Astrocyte (in vitro differentiated cells and primary cell): ENCODE measurements at regions not wholly inside any gene's neighbourhood (a gene's known extent, or its start where the extent isn't known, plus 50 kb on each side); places are given as distances from the start of the nearest gene placed in this dataset.

Experiments used
- DNase-seq: peaks from one replicate; pipeline ENCODE4 v3.0.0-alpha.2; 2010; ENCODE audit warnings: low read depth
- FAIRE-seq: peaks from 2 replicates; lab custom pipeline; 2011; peaks lifted over from hg19 to GRCh38; lab: Jason Lieb, UNC
- H2AFZ ChIP-seq: 2 replicates; pipeline ENCODE4 v1.6.0; 2012; ENCODE audit warnings: low read depth, low read length, inconsistent platforms
- H3K27ac ChIP-seq: 2 replicates; pipeline ENCODE4 v1.5.1; 2011; ENCODE audit warnings: low read depth, low read length, inconsistent platforms
- H3K27me3 ChIP-seq: 2 replicates; pipeline ENCODE4 v1.6.0; 2011; ENCODE audit warnings: low read length, inconsistent platforms; ENCODE audit not compliant: insufficient read depth
- H3K36me3 ChIP-seq: 2 replicates; pipeline ENCODE4 v1.5.1; 2011; ENCODE audit warnings: low read length, inconsistent platforms; ENCODE audit not compliant: insufficient read depth
- H3K4me1 ChIP-seq: 2 replicates; pipeline ENCODE4 v1.5.1; 2011; ENCODE audit warnings: low read length, inconsistent platforms; ENCODE audit not compliant: insufficient read depth
- H3K4me2 ChIP-seq: 2 replicates; pipeline ENCODE4 v1.6.0; 2012; ENCODE audit warnings: low read length, inconsistent platforms
- H3K4me3 ChIP-seq: 2 replicates; pipeline ENCODE4 v1.5.1; 2011; ENCODE audit warnings: low read depth, mild to moderate bottlenecking, low read length, inconsistent platforms; ENCODE audit not compliant: insufficient read depth
- H3K79me2 ChIP-seq: 2 replicates; pipeline ENCODE4 v1.6.0; 2012; ENCODE audit warnings: mild to moderate bottlenecking, low read length, inconsistent platforms; ENCODE audit not compliant: insufficient read depth
- H3K9ac ChIP-seq: 2 replicates; pipeline ENCODE4 v1.6.0; 2012; ENCODE audit warnings: mild to moderate bottlenecking, low read length, inconsistent platforms
- H3K9me3 ChIP-seq: 2 replicates; pipeline ENCODE4 v1.5.1; 2012; ENCODE audit warnings: low read depth, mild to moderate bottlenecking, low read length, inconsistent platforms; ENCODE audit not compliant: insufficient read depth
- H4K20me1 ChIP-seq: 2 replicates; pipeline ENCODE4 v1.6.0; 2012; ENCODE audit warnings: low read length, inconsistent platforms; ENCODE audit not compliant: insufficient read depth
- H3K27ac Mint-ChIP-seq: one replicate; pipeline ENCODE4 v1.8.0; 2021; ENCODE audit warnings: mild to moderate bottlenecking, mixed read lengths; ENCODE audit not compliant: unreplicated experiment
- H3K27me3 Mint-ChIP-seq: one replicate; pipeline ENCODE4 v1.8.0; 2021; ENCODE audit warnings: low read depth, mixed read lengths; ENCODE audit not compliant: unreplicated experiment
- H3K36me3 Mint-ChIP-seq: one replicate; pipeline ENCODE4 v1.8.0; 2021; ENCODE audit warnings: low read depth, mixed read lengths; ENCODE audit not compliant: unreplicated experiment
- H3K4me1 Mint-ChIP-seq: one replicate; pipeline ENCODE4 v1.8.0; 2021; ENCODE audit warnings: low read depth, mixed read lengths; ENCODE audit not compliant: unreplicated experiment
- H3K4me3 Mint-ChIP-seq: one replicate; pipeline ENCODE4 v1.8.0; 2021; ENCODE audit warnings: mild to moderate bottlenecking, moderate library complexity, mixed read lengths; ENCODE audit not compliant: unreplicated experiment
- H3K9me3 Mint-ChIP-seq: one replicate; pipeline ENCODE4 v1.8.0; 2021; ENCODE audit warnings: mild to moderate bottlenecking, mixed read lengths; ENCODE audit not compliant: unreplicated experiment
- EZH2 ChIP-seq: IDR thresholded peaks from 2 replicates; pipeline ENCODE4 v1.6.1; 2012; ENCODE audit warnings: mild to moderate bottlenecking, low read length, inconsistent platforms; ENCODE audit not compliant: insufficient read depth
- TF ChIP-seq, protein P1 (sequence below): IDR thresholded peaks from 2 replicates; pipeline ENCODE4 v1.5.1; 2011; ENCODE audit warnings: low read depth, mild to moderate bottlenecking, inconsistent platforms, low read length, moderate library complexity; ENCODE audit not compliant: insufficient read depth

- TF ChIP-seq, protein P1, sequence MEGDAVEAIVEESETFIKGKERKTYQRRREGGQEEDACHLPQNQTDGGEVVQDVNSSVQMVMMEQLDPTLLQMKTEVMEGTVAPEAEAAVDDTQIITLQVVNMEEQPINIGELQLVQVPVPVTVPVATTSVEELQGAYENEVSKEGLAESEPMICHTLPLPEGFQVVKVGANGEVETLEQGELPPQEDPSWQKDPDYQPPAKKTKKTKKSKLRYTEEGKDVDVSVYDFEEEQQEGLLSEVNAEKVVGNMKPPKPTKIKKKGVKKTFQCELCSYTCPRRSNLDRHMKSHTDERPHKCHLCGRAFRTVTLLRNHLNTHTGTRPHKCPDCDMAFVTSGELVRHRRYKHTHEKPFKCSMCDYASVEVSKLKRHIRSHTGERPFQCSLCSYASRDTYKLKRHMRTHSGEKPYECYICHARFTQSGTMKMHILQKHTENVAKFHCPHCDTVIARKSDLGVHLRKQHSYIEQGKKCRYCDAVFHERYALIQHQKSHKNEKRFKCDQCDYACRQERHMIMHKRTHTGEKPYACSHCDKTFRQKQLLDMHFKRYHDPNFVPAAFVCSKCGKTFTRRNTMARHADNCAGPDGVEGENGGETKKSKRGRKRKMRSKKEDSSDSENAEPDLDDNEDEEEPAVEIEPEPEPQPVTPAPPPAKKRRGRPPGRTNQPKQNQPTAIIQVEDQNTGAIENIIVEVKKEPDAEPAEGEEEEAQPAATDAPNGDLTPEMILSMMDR, result no peak
- no peak for TF ChIP-seq EZH2
- Mint-ChIP-seq H3K4me3 (no peak overlapping the region), H3K36me3 (no peaks in the 10 kb centered on the region), H3K4me1 (no peaks in the 10 kb centered on the region), H3K27ac (no peak overlapping the region), H3K27me3 (no peaks in the 10 kb centered on the region), H3K9me3 (peaks cover 7% of the 10 kb centered on the region)
- H3K27me3 ChIP-seq, result no peaks in the 10 kb centered on the region
- H4K20me1 ChIP-seq, result no peaks in the 10 kb centered on the region
- FAIRE-seq (no peak), DNase-seq (no peak)
- H3K9ac ChIP-seq, result no peak overlapping the region
- H3K27ac ChIP-seq, result no peak overlapping the region
- no peak overlapping the region for H3K4me3 ChIP-seq
- H2AFZ ChIP-seq, result no peak overlapping the region
- H3K4me1 ChIP-seq, result no peaks in the 10 kb centered on the region
- no peak overlapping the region for H3K4me2 ChIP-seq
- no peaks in the 10 kb centered on the region for H3K9me3 ChIP-seq
- H3K36me3 ChIP-seq, result no peaks in the 10 kb centered on the region
- no peaks in the 10 kb centered on the region for H3K79me2 ChIP-seq
Measured at GRCh38 chr2:4465671-4466070, 762.3 kb downstream of the DCDC2C start.

- H3K4me1 ChIP-seq, result no peaks in the 10 kb centered on the region
- no peaks in the 10 kb centered on the region for H4K20me1 ChIP-seq
- no peaks in the 10 kb centered on the region for H3K36me3 ChIP-seq
- H3K9ac ChIP-seq, result no peak overlapping the region
- no peaks in the 10 kb centered on the region for H3K9me3 Mint-ChIP-seq
- FAIRE-seq (no peak), DNase-seq (no peak)
- TF ChIP-seq EZH2, result no peak
- TF ChIP-seq, protein P1, result no peak
- no peak overlapping the region for H3K4me3 Mint-ChIP-seq
- no peak overlapping the region for H2AFZ ChIP-seq
- H3K9me3 ChIP-seq, result no peaks in the 10 kb centered on the region
- no peaks in the 10 kb centered on the region for H3K27me3 ChIP-seq
- H3K4me2 ChIP-seq, result no peak overlapping the region
- H3K4me1 Mint-ChIP-seq, result no peaks in the 10 kb centered on the region
- H3K36me3 Mint-ChIP-seq, result no peaks in the 10 kb centered on the region
- no peaks in the 10 kb centered on the region for H3K79me2 ChIP-seq
- H3K27ac Mint-ChIP-seq, result no peak overlapping the region
- no peak overlapping the region for H3K4me3 ChIP-seq
- H3K27ac ChIP-seq, result no peak overlapping the region
- no peaks in the 10 kb centered on the region for H3K27me3 Mint-ChIP-seq
Measured at GRCh38 chr2:4475618-4476017, 772.2 kb downstream of the DCDC2C start.

GRCh38 chr2:4483050-4483449 lies 779.7 kb downstream of the DCDC2C start:
- H3K9me3 ChIP-seq, result peaks cover 1% of the 10 kb centered on the region
- no peak for DNase-seq
- no peak for TF ChIP-seq EZH2
- TF ChIP-seq, protein P1, result no peak
- H2AFZ ChIP-seq, result no peak overlapping the region
- H3K27me3 ChIP-seq, result no peaks in the 10 kb centered on the region
- H3K27ac ChIP-seq, result no peak overlapping the region
- H3K36me3 Mint-ChIP-seq, result no peaks in the 10 kb centered on the region
- no peaks in the 10 kb centered on the region for H3K4me1 Mint-ChIP-seq
- no peak for FAIRE-seq
- H3K27me3 Mint-ChIP-seq, result no peaks in the 10 kb centered on the region
- H4K20me1 ChIP-seq, result no peaks in the 10 kb centered on the region
- no peak overlapping the region for H3K9ac ChIP-seq
- no peak overlapping the region for H3K4me3 ChIP-seq
- H3K4me1 ChIP-seq, result no peaks in the 10 kb centered on the region
- no peak overlapping the region for H3K4me3 Mint-ChIP-seq
- H3K79me2 ChIP-seq, result no peaks in the 10 kb centered on the region
- H3K36me3 ChIP-seq, result no peaks in the 10 kb centered on the region
- H3K9me3 Mint-ChIP-seq, result peaks cover 6% of the 10 kb centered on the region
- no peak overlapping the region for H3K4me2 ChIP-seq
- H3K27ac Mint-ChIP-seq, result no peak overlapping the region
